H9 (cell line): ENCODE measurements at regions not wholly inside any gene's neighbourhood (a gene's known extent, or its start where the extent isn't known, plus 50 kb on each side); places are given as distances from the start of the nearest gene placed in this dataset.

Experiments used
- DNase-seq: peaks from one replicate; pipeline ENCODE4 v3.0.0-alpha.2; 2017
- H2AFZ ChIP-seq: one replicate; pipeline ENCODE4 v1.6.1; 2013; ENCODE audit warnings: mild to moderate bottlenecking, low read length, control low read depth, moderate library complexity
- H2AK5ac ChIP-seq: 2 replicates; pipeline ENCODE4 v1.6.1; 2013; ENCODE audit warnings: low read length, control low read depth, mixed read lengths; ENCODE audit not compliant: insufficient read length
- H2BK120ac ChIP-seq: one replicate; pipeline ENCODE4 v1.6.1; 2013; ENCODE audit warnings: low read depth, mild to moderate bottlenecking, low read length, control low read depth, inconsistent platforms; ENCODE audit not compliant: poor library complexity, severe bottlenecking
- H2BK12ac ChIP-seq: 2 replicates; pipeline ENCODE4 v1.6.1; 2013; ENCODE audit warnings: low read length, control low read depth, mixed read lengths, low read depth; ENCODE audit not compliant: insufficient read length
- H2BK15ac ChIP-seq: 2 replicates; pipeline ENCODE4 v1.6.1; 2013; ENCODE audit warnings: low read depth, low read length, control low read depth
- H2BK20ac ChIP-seq: one replicate; pipeline ENCODE4 v1.6.1; 2013; ENCODE audit warnings: low read depth, mild to moderate bottlenecking, low read length, control low read depth, inconsistent platforms; ENCODE audit not compliant: poor library complexity, severe bottlenecking
- H2BK5ac ChIP-seq: 2 replicates; pipeline ENCODE4 v1.6.1; 2013; ENCODE audit warnings: low read length, control low read depth, mixed read lengths; ENCODE audit not compliant: insufficient read length
- H3K14ac ChIP-seq: 2 replicates; pipeline ENCODE4 v1.6.1; 2013; ENCODE audit warnings: low read length, control low read depth; ENCODE audit not compliant: insufficient read depth
- H3K18ac ChIP-seq: 2 replicates; pipeline ENCODE4 v1.6.1; 2013; ENCODE audit warnings: low read depth, mild to moderate bottlenecking, mixed read lengths, low read length, control low read depth; ENCODE audit not compliant: insufficient read length
- H3K23ac ChIP-seq: 2 replicates; pipeline ENCODE4 v1.6.1; 2013; ENCODE audit warnings: low read length, control low read depth, mixed read lengths, low read depth; ENCODE audit not compliant: insufficient read length
- H3K23me2 ChIP-seq: 2 replicates; pipeline ENCODE4 v1.6.1; 2013; ENCODE audit warnings: low read depth, mild to moderate bottlenecking, mixed read lengths, low read length, control low read depth; ENCODE audit not compliant: insufficient read length, poor library complexity, severe bottlenecking
- H3K27ac ChIP-seq: 2 replicates; pipeline ENCODE4 v1.5.1; 2013; ENCODE audit warnings: low read length, control low read depth, mixed read lengths, low read depth; ENCODE audit not compliant: insufficient read length
- H3K27me3 ChIP-seq: 2 replicates; pipeline ENCODE4 v1.6.1; 2013; ENCODE audit warnings: low read length, control low read depth, inconsistent platforms; ENCODE audit not compliant: insufficient read depth
- H3K4ac ChIP-seq: 2 replicates; pipeline ENCODE4 v1.6.1; 2013; ENCODE audit warnings: low read depth, mild to moderate bottlenecking, control low read depth, inconsistent platforms, low read length, moderate library complexity
- H3K4me1 ChIP-seq: 2 replicates; pipeline ENCODE4 v1.6.1; 2013; ENCODE audit warnings: low read length, control low read depth, inconsistent platforms; ENCODE audit not compliant: insufficient read depth
- H3K4me2 ChIP-seq: 2 replicates; pipeline ENCODE4 v1.6.1; 2013; ENCODE audit warnings: low read length, control low read depth, mixed read lengths; ENCODE audit not compliant: insufficient read length, insufficient read depth
- H3K56ac ChIP-seq: 2 replicates; pipeline ENCODE4 v1.6.1; 2013; ENCODE audit warnings: low read depth, mild to moderate bottlenecking, mixed read lengths, low read length, control low read depth; ENCODE audit not compliant: insufficient read length
- H3K79me1 ChIP-seq: 2 replicates; pipeline ENCODE4 v1.6.1; 2013; ENCODE audit warnings: low read depth, mild to moderate bottlenecking, moderate library complexity, low read length, control low read depth, inconsistent platforms; ENCODE audit not compliant: insufficient read depth, poor library complexity, severe bottlenecking
- H3K79me2 ChIP-seq: 2 replicates; pipeline ENCODE4 v1.6.1; 2013; ENCODE audit warnings: low read length, control low read depth, inconsistent platforms; ENCODE audit not compliant: insufficient read depth
- H3K9ac ChIP-seq: 2 replicates; pipeline ENCODE4 v1.6.1; 2013; ENCODE audit warnings: low read length, control low read depth, mixed read lengths; ENCODE audit not compliant: insufficient read length; ENCODE audit errors: extremely low read depth
- H3K9me3 ChIP-seq: one replicate; pipeline ENCODE4 v1.6.1; 2013; ENCODE audit warnings: low read depth, low read length, inconsistent platforms; ENCODE audit not compliant: control insufficient read depth
- H3T11ph ChIP-seq: one replicate; pipeline ENCODE4 v1.6.1; 2013; ENCODE audit warnings: mild to moderate bottlenecking, low read length, control low read depth, inconsistent platforms
- H4K20me1 ChIP-seq: one replicate; pipeline ENCODE4 v1.6.1; 2013; ENCODE audit not compliant: control insufficient read depth, insufficient read length, insufficient read depth
- H4K5ac ChIP-seq: 2 replicates; pipeline ENCODE4 v1.6.1; 2013; ENCODE audit warnings: low read depth, mild to moderate bottlenecking, mixed read lengths, low read length, control low read depth; ENCODE audit not compliant: insufficient read length
- H4K8ac ChIP-seq: replicated peaks from 2 replicates; pipeline ENCODE4 v1.6.1; 2013; ENCODE audit warnings: low read length, control low read depth, mixed read lengths, low read depth; ENCODE audit not compliant: insufficient read length
- H4K91ac ChIP-seq: 2 replicates; pipeline ENCODE4 v1.6.1; 2013; ENCODE audit warnings: low read depth, mild to moderate bottlenecking, moderate library complexity, mixed read lengths, low read length, control low read depth; ENCODE audit not compliant: insufficient read length
- H3K27ac Mint-ChIP-seq, 3 experiments: 2 replicates in 2 of 3; 3 replicates in 1 of 3; pipeline ENCODE4 v1.8.0; 2020 to 2021; ENCODE audit warnings: mixed read lengths in 3 of 3, mild to moderate bottlenecking in 1 of 3, moderate library complexity in 1 of 3
- H3K27me3 Mint-ChIP-seq: 2 replicates; pipeline ENCODE4 v1.8.0; 2021; ENCODE audit warnings: low read depth, mild to moderate bottlenecking, moderate library complexity, mixed read lengths
- H3K36me3 Mint-ChIP-seq, 3 experiments: 2 replicates in 2 of 3; 3 replicates in 1 of 3; pipeline ENCODE4 v1.8.0; 2020 to 2021; ENCODE audit warnings: low read depth in 3 of 3, mixed read lengths in 3 of 3; ENCODE audit not compliant: insufficient read depth in 1 of 3
- H3K4me1 Mint-ChIP-seq, 2 experiments: 2 replicates each; pipeline ENCODE4 v1.8.0; 2020; ENCODE audit warnings: mixed read lengths in 2 of 2
- H3K4me3 Mint-ChIP-seq, 2 experiments: 2 replicates in 1 of 2; 3 replicates in 1 of 2; pipeline ENCODE4 v1.8.0; 2020 to 2021; ENCODE audit warnings: mild to moderate bottlenecking in 2 of 2, mixed read lengths in 2 of 2, moderate library complexity in 1 of 2
- H3K9me3 Mint-ChIP-seq, 2 experiments: 2 replicates in 1 of 2; 3 replicates in 1 of 2; pipeline ENCODE4 v1.8.0; 2020; ENCODE audit warnings: mild to moderate bottlenecking in 2 of 2, mixed read lengths in 2 of 2, moderate library complexity in 1 of 2
- WGBS: extraction: QIAGEN DNeasy Blood & Tissue Kit; methylation state at CpG from one replicate; pipeline ENCODE4 v1.1.7; 2013; ENCODE audit warnings: missing lambda C conversion rate, low lambda C conversion rate, mixed read lengths; ENCODE audit not compliant: insufficient read length; ENCODE audit errors: extremely low coverage; 5-methylcytosine and 5-hydroxymethylcytosine counted together
- TF ChIP-seq, protein P1 (sequence below): fragments of 200-600 bp; sonication (generic); conservative IDR thresholded peaks from 3 replicates; pipeline ENCODE4 v1.8.0; 2021; ENCODE audit warnings: antibody characterized with exemption, mild to moderate bottlenecking

DNA sequence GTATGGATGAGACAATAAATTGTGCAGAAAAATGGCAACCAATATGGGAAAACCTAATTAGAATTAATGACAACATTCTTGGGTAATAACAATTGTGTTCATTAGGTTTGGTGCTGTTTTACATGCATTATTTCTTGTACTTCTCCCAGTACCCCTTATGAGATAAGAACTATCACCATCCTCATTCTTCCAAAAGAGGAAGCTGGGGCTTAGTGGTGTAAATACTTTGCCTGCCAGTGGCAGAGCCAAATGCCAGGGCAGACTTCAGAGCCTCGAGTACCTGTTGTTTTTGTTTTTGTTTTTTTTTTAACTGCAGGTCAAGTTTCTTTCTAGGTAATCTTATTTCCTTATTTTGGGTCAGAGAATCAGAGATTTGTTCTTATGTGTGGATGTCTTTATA is 206.4 kb downstream of the RHOU start:
- no CpG with 5 or more reads among the region's 1 CpG for WGBS
- H3K18ac ChIP-seq: no peak overlapping the region
- no peaks in the 10 kb centered on the region for H3K79me1 ChIP-seq
- peaks cover 54 to 63% of the 10 kb centered on the region in 2 experiments for H3K4me1 Mint-ChIP-seq
- no peak overlapping the region for H4K5ac ChIP-seq
- no peak overlapping the region for H4K91ac ChIP-seq
- no peak overlapping the region for H2AK5ac ChIP-seq
- H2BK20ac ChIP-seq: no peak overlapping the region
- no peak overlapping the region for H4K8ac ChIP-seq
- H3K27ac Mint-ChIP-seq: no peak overlapping the region
- no peak overlapping the region for H2BK15ac ChIP-seq
- no peak overlapping the region for H3K23ac ChIP-seq
- no peaks in the 10 kb centered on the region for H3K9me3 ChIP-seq
- H3K56ac ChIP-seq: no peak overlapping the region
- no peaks in the 10 kb centered on the region for H3K36me3 Mint-ChIP-seq
- no peak overlapping the region for H2BK120ac ChIP-seq
- no peaks in the 10 kb centered on the region for H3K27me3 ChIP-seq
- TF ChIP-seq, protein P1, sequence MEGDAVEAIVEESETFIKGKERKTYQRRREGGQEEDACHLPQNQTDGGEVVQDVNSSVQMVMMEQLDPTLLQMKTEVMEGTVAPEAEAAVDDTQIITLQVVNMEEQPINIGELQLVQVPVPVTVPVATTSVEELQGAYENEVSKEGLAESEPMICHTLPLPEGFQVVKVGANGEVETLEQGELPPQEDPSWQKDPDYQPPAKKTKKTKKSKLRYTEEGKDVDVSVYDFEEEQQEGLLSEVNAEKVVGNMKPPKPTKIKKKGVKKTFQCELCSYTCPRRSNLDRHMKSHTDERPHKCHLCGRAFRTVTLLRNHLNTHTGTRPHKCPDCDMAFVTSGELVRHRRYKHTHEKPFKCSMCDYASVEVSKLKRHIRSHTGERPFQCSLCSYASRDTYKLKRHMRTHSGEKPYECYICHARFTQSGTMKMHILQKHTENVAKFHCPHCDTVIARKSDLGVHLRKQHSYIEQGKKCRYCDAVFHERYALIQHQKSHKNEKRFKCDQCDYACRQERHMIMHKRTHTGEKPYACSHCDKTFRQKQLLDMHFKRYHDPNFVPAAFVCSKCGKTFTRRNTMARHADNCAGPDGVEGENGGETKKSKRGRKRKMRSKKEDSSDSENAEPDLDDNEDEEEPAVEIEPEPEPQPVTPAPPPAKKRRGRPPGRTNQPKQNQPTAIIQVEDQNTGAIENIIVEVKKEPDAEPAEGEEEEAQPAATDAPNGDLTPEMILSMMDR: no peak
- no peak overlapping the region for H3K4ac ChIP-seq
- no peak overlapping the region for H3K9ac ChIP-seq
- no peaks in the 10 kb centered on the region for H4K20me1 ChIP-seq
- no peak overlapping the region for H2BK5ac ChIP-seq
- H3K27me3 Mint-ChIP-seq: peaks cover 9% of the 10 kb centered on the region
- no peaks in the 10 kb centered on the region for H3K79me2 ChIP-seq
- H3K4me1 ChIP-seq: no peaks in the 10 kb centered on the region; the same call in 1 of the 2 replicates
- H3K27ac ChIP-seq: no peak overlapping the region
- no peak overlapping the region for H3T11ph ChIP-seq
- H3K14ac ChIP-seq: no peak overlapping the region
- H3K4me2 ChIP-seq: no peak overlapping the region
- no peak overlapping the region for H2AFZ ChIP-seq
- H2BK12ac ChIP-seq: no peak overlapping the region
- DNase-seq: no peak
- no peaks in the 10 kb centered on the region; a peak in 1 of 5 replicates for H3K9me3 Mint-ChIP-seq
- no peak overlapping the region for H3K4me3 Mint-ChIP-seq
- no peaks in the 10 kb centered on the region for H3K23me2 ChIP-seq
